Loucy (cell line): ENCODE measurements at regions not wholly inside any gene's neighbourhood (a gene's known extent, or its start where the extent isn't known, plus 50 kb on each side); places are given as distances from the start of the nearest gene placed in this dataset.

Source experiments
- EZH2phosphoT487 ChIP-seq: fragments of 200-600 bp; IDR thresholded peaks from 2 replicates; pipeline ENCODE4 v1.6.1; 2018; ENCODE audit warnings: antibody characterized with exemption, mild to moderate bottlenecking, moderate library complexity, borderline replicate concordance
- TF ChIP-seq, protein P1 (sequence below): fragments of 200-600 bp; sonication (generic); conservative IDR thresholded peaks from 2 replicates; pipeline ENCODE4 v1.5.1; 2014; ENCODE audit warnings: mild to moderate bottlenecking, antibody characterized with exemption, low read length

DNA sequence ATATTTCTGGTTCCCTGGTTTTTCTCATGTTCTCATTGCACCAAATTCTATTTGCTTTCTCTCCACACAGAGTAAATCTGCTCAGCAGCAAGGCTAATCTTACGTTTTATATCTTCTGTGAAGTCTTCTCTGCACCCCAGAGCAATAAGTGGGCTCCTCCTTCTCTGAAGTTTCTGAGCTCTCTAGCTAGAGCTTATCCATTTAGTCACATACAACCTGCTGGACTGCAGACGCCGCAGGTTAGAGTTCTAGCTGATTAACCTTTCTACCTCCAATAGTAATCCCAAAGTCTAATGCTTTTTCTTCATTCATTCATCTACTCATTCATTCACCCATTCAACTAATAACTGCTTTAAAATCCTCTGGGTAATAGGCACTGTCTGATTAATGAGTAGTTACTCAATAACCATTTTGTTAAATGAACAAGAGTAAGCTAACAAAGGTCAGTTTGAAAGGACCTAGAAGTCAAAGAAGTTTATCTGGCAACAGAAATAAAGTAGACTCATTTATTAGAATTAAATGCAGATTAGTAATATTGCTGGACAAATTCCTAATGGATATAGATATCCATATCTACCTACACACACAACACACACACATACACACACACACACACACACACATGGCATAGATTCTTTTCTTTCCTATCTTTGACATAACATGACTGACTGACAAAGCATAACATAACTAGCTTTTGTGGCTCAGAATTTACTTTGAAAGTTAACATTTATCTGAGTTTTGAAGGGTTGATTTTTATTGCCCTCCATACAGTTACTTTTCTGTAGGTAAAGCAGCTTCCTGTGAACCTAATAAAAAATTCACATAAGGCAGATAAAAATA is 984.6 kb upstream of the SEMA6A start:
- TF ChIP-seq, protein P1, sequence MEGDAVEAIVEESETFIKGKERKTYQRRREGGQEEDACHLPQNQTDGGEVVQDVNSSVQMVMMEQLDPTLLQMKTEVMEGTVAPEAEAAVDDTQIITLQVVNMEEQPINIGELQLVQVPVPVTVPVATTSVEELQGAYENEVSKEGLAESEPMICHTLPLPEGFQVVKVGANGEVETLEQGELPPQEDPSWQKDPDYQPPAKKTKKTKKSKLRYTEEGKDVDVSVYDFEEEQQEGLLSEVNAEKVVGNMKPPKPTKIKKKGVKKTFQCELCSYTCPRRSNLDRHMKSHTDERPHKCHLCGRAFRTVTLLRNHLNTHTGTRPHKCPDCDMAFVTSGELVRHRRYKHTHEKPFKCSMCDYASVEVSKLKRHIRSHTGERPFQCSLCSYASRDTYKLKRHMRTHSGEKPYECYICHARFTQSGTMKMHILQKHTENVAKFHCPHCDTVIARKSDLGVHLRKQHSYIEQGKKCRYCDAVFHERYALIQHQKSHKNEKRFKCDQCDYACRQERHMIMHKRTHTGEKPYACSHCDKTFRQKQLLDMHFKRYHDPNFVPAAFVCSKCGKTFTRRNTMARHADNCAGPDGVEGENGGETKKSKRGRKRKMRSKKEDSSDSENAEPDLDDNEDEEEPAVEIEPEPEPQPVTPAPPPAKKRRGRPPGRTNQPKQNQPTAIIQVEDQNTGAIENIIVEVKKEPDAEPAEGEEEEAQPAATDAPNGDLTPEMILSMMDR: no peak
- no peak for TF ChIP-seq EZH2phosphoT487
